Stimulated activated CD4-positive, alpha-beta T cell treated with anti-CD3 and anti-CD28 coated beads, TNF-alpha, amount 100 ng/mL, for 4 hours (primary cell): ENCODE measurements at regions not wholly inside any gene's neighbourhood (a gene's known extent, or its start where the extent isn't known, plus 50 kb on each side); places are given as distances from the start of the nearest gene placed in this dataset.

Source experiments
- DNase-seq, 3 experiments: peaks; one replicate each; pipeline ENCODE4 v3.0.0-alpha.2; 2020; ENCODE audit warnings: low read depth in 3 of 3

DNA sequence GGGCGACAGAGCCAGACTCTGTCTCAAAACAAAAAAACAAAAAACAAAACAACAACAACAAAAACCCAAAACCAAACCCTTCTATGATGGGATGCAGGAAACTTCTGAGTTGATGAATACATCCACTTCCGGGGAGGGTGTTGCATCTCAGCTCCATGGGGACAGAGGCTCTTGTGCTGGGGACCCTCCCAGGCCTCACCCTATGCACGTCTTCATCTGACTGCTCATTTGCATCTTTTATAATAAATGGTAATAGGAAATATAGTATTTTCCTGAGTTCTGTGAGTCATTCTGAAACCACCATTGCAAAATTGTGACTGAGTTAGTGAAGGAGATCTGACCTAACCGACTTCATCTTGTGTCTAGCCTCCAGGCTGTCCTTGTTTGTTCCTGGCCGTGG lies 109.5 kb upstream of the SLC28A3 start:
- no peak for DNase-seq

GRCh38 chr9:84456527-84456926 lies 116.0 kb upstream of the SLC28A3 start:
- DNase-seq: no peak

GRCh38 chr9:84460695-84461094 lies 120.1 kb upstream of the SLC28A3 start:
- DNase-seq: no peak

DNA sequence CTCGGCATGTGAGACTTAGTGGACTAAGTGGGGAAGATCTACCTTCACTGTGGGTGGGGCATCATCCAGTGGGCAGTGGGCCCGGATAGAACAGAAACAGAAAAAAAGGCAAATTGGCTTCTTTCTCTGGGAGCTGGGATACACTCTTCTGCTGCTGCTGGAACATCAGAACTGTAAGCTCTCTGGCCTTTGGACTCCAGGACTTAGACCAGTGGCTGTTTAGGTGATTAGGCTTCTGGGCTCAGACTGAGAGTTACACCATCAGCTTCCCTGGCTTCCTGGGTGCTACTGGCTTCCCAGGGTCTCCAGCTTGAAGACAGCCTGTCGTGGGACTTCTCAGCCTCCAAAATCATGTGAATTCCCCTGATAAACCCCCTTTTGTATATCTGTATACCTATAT lies 122.7 kb upstream of the SLC28A3 start:
- DNase-seq: no peak

GRCh38 chr9:84466580-84467285 lies 126.2 kb upstream of the SLC28A3 start:
- DNase-seq: no peak

DNA sequence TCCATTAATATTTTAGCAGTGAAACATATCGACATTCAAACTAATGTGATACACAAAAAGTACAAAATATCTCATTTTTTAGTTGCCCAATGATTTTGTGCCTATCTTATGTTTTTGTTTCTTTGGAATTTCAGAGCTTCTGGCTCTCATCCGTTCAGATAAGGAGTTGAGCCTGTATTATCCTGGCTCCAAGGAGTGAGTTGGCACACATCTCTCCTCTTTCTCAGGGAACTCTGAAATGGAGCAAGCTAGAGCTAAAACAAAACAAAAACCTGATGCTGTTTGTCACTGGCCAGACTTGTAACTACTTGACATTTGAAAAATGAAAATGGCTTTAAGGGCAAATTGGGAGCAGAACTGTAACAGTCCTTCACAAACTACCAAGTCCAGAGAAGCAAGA lies 131.3 kb upstream of the SLC28A3 start:
- DNase-seq: no peak

DNA sequence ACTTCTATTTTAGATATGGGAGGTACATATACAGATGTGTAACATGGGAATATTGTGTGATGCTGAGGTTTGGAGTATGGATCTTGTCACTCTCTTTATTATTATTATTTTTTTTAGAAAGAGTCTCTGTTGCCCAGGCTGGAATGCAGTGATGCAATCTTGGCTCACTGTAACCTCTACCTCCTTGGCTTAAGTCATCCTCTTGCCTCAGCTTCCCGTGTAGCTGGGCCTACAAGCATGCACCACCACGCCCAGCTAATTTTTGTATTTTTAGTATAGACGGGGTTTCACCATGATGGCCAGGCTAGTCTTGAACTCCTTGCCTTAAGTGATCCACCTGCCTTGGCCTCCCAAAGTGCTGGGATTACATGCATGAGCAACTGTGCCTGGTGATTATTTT lies 138.4 kb upstream of the SLC28A3 start:
- no peak for DNase-seq

GRCh38 chr9:84480071-84480470 lies 139.5 kb upstream of the SLC28A3 start:
- DNase-seq: no peak

DNA sequence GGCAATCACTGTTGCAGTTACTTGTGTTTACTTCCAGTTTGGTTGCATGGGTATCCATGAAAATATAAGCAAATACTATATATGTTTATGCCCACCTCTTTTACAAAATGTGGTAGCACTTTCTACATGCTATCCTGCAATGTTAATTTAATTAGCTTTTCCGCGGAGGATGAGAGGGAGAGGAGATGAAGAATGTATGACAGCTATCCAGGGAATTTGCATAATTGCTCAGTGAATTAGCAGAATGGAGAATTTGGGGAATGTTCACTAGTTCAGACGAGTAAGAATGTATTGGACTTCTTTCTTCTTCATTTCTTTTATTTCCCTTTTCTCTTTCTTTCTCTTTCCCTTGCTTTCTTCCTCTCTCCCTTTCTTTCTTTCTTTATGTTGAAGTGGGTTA lies 140.7 kb upstream of the SLC28A3 start:
- no peak for DNase-seq

- DNase-seq: no peak
Observed at GRCh38 chr9:84481636-84482218, 141.2 kb upstream of the SLC28A3 start.

GRCh38 chr9:84482607-84483006 lies 142.0 kb upstream of the SLC28A3 start:
- no peak for DNase-seq

DNA sequence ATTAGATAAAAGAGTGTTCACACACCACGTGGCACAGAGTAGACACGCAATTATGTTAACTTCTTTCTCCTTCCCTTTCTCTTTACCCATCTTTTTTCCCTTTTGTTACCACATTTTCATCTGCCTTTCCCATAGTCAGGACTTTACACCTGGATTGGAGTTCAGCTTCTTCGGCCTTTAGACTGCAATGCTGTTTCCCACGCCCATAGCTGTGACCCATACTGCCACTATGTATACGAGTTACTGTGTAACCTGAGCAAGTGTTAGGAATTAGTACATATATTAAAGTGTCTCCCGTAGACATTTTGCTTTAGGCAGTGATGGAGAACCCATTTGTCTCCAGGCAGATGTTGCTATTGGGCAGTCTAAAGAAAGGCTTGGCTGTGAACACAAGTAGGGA lies 143.6 kb upstream of the SLC28A3 start:
- no peak for DNase-seq

- no peak for DNase-seq
Observed at GRCh38 chr9:84485539-84485938, 145.0 kb upstream of the SLC28A3 start.

- no peak for DNase-seq
Observed at GRCh38 chr9:84486663-84487062, 146.1 kb upstream of the SLC28A3 start.

- no peak for DNase-seq
Observed at GRCh38 chr9:84490206-84490841, 149.8 kb upstream of the SLC28A3 start.

DNA sequence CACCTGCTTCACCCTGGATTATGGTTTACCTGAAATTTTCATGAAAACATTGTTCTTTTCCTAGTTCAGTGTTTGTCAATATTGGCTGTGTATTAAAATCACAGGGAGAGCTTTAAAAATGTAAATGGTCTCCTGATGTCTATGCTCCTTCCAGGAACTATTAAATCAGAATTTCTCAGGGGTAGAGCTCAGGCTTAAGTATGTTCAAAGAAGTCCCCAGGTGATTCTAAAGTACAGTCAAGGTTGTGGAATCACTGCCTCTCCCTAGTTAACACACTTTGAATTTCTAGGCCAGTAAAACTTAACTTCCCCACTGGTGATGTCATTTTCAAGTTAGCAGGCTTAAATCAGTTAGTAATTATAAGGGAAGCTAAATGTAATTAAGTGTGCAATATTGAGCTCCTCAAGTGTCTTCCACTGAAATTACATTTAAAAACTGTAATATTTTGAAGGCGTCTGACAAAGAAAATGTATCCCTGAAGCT lies 150.3 kb upstream of the SLC28A3 start:
- DNase-seq: no peak

DNA sequence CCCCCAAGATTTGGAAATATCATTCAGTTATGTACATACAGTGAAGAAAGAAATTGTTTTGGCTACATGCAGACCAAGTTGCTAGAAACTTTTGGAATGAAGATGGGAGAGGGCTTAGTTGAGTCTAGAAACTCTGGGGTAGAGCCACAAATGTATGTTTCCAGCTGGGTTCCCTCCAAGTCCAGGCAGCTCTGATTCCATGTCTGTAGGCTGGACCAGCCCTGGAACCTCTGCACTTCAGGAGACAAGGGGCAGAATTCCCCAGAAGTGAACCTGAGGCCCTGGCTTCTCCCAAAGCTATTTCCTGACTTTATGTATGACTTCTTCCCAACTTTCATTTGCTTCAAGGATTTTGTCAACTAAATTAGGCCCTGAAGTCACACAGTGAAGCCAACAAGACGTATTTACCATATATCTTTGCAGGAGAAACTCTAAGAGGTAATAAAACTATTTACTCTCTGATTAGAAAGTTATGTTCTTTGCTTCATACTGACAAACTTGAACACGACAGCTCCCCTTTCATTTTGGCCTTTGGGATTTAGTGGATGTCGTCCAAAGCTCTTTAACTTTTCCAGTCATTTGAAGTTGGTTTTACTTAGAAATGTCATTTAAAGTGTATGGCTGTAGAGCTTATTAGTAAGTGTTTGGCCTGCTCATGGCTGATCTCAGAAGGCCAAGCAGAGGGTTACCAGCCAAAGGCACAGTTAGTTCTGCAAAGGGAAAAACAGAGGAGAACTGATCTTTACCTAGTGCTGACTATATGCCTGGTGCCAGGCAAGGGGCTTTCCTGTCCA lies 152.0 kb upstream of the SLC28A3 start:
- DNase-seq: no peak

DNA sequence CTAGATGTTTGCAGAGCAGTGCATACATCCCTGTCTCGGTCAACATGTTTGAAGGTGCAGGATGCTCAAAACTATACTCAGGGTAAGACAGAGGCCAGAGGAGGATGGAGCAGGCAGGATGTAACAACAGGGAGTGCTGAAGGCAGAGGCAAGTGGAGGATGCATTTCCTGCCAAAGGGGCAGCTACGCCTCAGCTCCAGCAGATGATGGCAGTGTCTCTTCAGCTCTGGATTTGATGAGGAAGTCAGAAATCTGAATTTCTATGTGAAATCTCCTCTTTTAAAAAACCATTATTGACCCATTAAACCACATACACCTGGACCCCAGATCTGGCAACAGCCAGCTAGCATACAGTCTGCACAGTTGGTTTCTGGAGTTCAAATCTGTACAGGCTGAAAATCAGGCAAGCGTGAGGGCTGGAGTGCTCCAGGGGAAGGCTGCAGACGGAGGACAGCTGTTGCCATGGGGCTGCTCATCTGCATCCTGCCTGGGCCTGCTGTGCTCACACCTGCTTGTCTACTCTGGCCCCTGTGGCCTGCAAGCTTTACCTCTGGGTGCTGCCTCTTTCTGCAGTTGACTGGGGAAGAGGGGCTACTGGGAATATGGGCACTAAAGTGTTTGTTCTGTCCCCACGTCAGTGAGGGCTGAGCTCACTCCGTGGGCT lies 152.9 kb upstream of the SLC28A3 start:
- no peak for DNase-seq

- no peak for DNase-seq
Observed at GRCh38 chr9:84499969-84500582, 159.5 kb upstream of the SLC28A3 start.

GRCh38 chr9:84500826-84501225 lies 160.3 kb upstream of the SLC28A3 start:
- no peak for DNase-seq

DNA sequence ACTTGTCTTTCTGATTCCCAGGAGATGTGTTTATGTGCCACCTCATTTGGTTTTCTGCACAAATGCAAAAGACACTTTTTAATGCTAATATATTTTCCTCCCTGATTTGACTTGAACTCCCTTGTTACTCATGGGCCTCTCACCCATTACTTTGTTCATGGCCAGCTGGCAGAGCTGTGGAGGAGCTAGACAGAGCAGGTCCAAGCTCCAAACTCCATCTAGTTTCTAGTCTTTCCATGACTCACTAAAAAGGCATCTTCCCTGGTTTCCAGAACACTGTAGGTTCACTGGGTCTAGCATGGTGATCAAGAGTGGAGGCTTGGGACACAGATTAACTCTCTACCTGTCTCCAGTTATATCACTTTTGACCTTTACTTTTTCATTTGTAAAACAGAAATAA lies 161.0 kb upstream of the SLC28A3 start:
- DNase-seq: no peak
